ENCODE measurements at regions not wholly inside any gene's neighbourhood (a gene's known extent, or its start where the extent isn't known, plus 50 kb on each side); places are given as distances from the start of the nearest gene placed in this dataset.

GRCh38 chr18:63071701-63072141 lies 247.8 kb downstream of the BCL2 start:
- H3K4me3 ChIP-seq (ENCODE audit: control insufficient read depth, low read depth, low read length) = no peak overlapping the region
- TF ChIP-seq CTCF (IDR thresholded peaks at IDR 0.05; ENCODE audit: control insufficient read depth, insufficient read depth, low read depth, low read length, missing control alignments) = no peak
- no peak for DNase-seq (ENCODE audit: low read depth)

- TF ChIP-seq CTCF (IDR thresholded peaks at IDR 0.05; ENCODE audit: control insufficient read depth, insufficient read depth, low read depth, low read length, missing control alignments) = no peak
- DNase-seq (ENCODE audit: low read depth) = no peak
- no peak overlapping the region for H3K4me3 ChIP-seq (ENCODE audit: control insufficient read depth, low read depth, low read length)
These were observed 248.6 kb downstream of the BCL2 start for GRCh38 chr18:63070767-63071502.

GRCh38 chr18:63069496-63069895 lies 250.1 kb downstream of the BCL2 start:
- DNase-seq (ENCODE audit: low read depth) = no peak
- no peak for TF ChIP-seq CTCF (IDR thresholded peaks at IDR 0.05; ENCODE audit: control insufficient read depth, insufficient read depth, low read depth, low read length, missing control alignments)

GRCh38 chr18:63067939-63068338 lies 251.6 kb downstream of the BCL2 start:
- DNase-seq (ENCODE audit: low read depth) = no peak
- no peak overlapping the region for H3K4me3 ChIP-seq (ENCODE audit: control insufficient read depth, low read depth, low read length)
- TF ChIP-seq CTCF (IDR thresholded peaks at IDR 0.05; ENCODE audit: control insufficient read depth, insufficient read depth, low read depth, low read length, missing control alignments) = no peak

More at GRCh38 chr18:63069496-63069895, 250.1 kb downstream of the BCL2 start:
- no peak overlapping the region for H3K4me3 ChIP-seq (ENCODE audit: control insufficient read depth, low read depth, low read length)

GRCh38 chr18:63065172-63065571 lies 254.4 kb downstream of the BCL2 start:
- TF ChIP-seq CTCF (IDR thresholded peaks at IDR 0.05; ENCODE audit: control insufficient read depth, insufficient read depth, low read depth, low read length, missing control alignments) = no peak
- no peak overlapping the region for H3K4me3 ChIP-seq (ENCODE audit: control insufficient read depth, low read depth, low read length)
- DNase-seq (ENCODE audit: low read depth) = no peak

GRCh38 chr18:63063171-63063570 lies 256.4 kb downstream of the BCL2 start:
- no peak for TF ChIP-seq CTCF (IDR thresholded peaks at IDR 0.05; ENCODE audit: control insufficient read depth, insufficient read depth, low read depth, low read length, missing control alignments)
- no peak for DNase-seq (ENCODE audit: low read depth)
- H3K4me3 ChIP-seq (ENCODE audit: control insufficient read depth, low read depth, low read length) = no peak overlapping the region

Data from AG09309 (cell line).